ENCODE measurements at regions not wholly inside any gene's neighbourhood (a gene's known extent, or its start where the extent isn't known, plus 50 kb on each side); places are given as distances from the start of the nearest gene placed in this dataset.

GRCh38 chr10:53749439-53749838 lies 976.9 kb upstream of the MBL2 start:
- DNase-seq (ENCODE audit: low read depth): no peak
- no peak for TF ChIP-seq CTCF (IDR thresholded peaks at IDR 0.05; ENCODE audit: low read depth, low read length, missing control alignments)
- H3K4me3 ChIP-seq (ENCODE audit: low read depth, low read length): no peak overlapping the region

- DNase-seq (ENCODE audit: low read depth): no peak
- TF ChIP-seq CTCF (IDR thresholded peaks at IDR 0.05; ENCODE audit: low read depth, low read length, missing control alignments): no peak
- H3K4me3 ChIP-seq (ENCODE audit: low read depth, low read length): no peak overlapping the region
Observed at GRCh38 chr10:53748319-53748718, 975.7 kb upstream of the MBL2 start.

GRCh38 chr10:53744746-53745145 lies 972.2 kb upstream of the MBL2 start:
- no peak overlapping the region for H3K4me3 ChIP-seq (ENCODE audit: low read depth, low read length)
- DNase-seq (ENCODE audit: low read depth): no peak
- no peak for TF ChIP-seq CTCF (IDR thresholded peaks at IDR 0.05; ENCODE audit: low read depth, low read length, missing control alignments)

GRCh38 chr10:53744176-53744575 lies 971.6 kb upstream of the MBL2 start:
- H3K4me3 ChIP-seq (ENCODE audit: low read depth, low read length): no peak overlapping the region
- DNase-seq (ENCODE audit: low read depth): no peak
- TF ChIP-seq CTCF (IDR thresholded peaks at IDR 0.05; ENCODE audit: low read depth, low read length, missing control alignments): no peak

- TF ChIP-seq CTCF (IDR thresholded peaks at IDR 0.05; ENCODE audit: low read depth, low read length, missing control alignments): no peak
- no peak for DNase-seq (ENCODE audit: low read depth)
- no peak overlapping the region for H3K4me3 ChIP-seq (ENCODE audit: low read depth, low read length)
Observed at GRCh38 chr10:53737132-53737531, 964.5 kb upstream of the MBL2 start.

GRCh38 chr10:53726921-53727320 lies 954.3 kb upstream of the MBL2 start:
- TF ChIP-seq CTCF (IDR thresholded peaks at IDR 0.05; ENCODE audit: low read depth, low read length, missing control alignments): no peak
- H3K4me3 ChIP-seq (ENCODE audit: low read depth, low read length): no peak overlapping the region
- DNase-seq (ENCODE audit: low read depth): no peak

GRCh38 chr10:53724581-53724980 lies 952.0 kb upstream of the MBL2 start:
- no peak for TF ChIP-seq CTCF (IDR thresholded peaks at IDR 0.05; ENCODE audit: low read depth, low read length, missing control alignments)
- DNase-seq (ENCODE audit: low read depth): no peak
- H3K4me3 ChIP-seq (ENCODE audit: low read depth, low read length): no peak overlapping the region

Data from GM12864 (cell line).